Hepatocyte (in vitro differentiated cells): ENCODE measurements at regions not wholly inside any gene's neighbourhood (a gene's known extent, or its start where the extent isn't known, plus 50 kb on each side); places are given as distances from the start of the nearest gene placed in this dataset.

Experiments
- EZH2 ChIP-seq: fragments of 200-600 bp; sonication (generic); IDR thresholded peaks from 2 replicates; pipeline ENCODE4 v1.6.1; 2016; ENCODE audit warnings: antibody characterized with exemption, mild to moderate bottlenecking, borderline replicate concordance
- TF ChIP-seq, protein P1 (sequence below): fragments of 200-600 bp; sonication (generic); IDR thresholded peaks from 2 replicates; pipeline ENCODE4 v1.5.1; 2016; ENCODE audit warnings: antibody characterized with exemption, mild to moderate bottlenecking; ENCODE audit not compliant: poor library complexity

DNA sequence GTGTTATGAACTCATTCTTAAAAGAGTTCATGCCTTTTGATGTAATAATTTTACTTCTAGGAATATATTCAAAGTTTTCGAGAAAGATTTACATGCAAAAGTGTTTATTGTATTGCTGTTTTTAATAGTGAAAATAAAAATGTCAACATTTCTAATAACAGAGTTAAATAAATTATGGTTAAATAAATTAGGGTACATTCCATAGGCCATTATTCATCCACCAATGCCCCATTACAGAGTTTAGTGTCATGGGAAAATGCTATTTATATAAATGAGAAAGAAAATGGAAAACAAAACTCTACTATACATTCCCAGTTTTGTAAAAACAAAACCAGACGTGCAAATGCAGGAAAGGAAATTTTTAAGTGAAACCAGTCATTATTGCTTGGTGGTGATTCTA lies 538.1 kb upstream of the TBL1XR1 start:
- TF ChIP-seq, protein P1, sequence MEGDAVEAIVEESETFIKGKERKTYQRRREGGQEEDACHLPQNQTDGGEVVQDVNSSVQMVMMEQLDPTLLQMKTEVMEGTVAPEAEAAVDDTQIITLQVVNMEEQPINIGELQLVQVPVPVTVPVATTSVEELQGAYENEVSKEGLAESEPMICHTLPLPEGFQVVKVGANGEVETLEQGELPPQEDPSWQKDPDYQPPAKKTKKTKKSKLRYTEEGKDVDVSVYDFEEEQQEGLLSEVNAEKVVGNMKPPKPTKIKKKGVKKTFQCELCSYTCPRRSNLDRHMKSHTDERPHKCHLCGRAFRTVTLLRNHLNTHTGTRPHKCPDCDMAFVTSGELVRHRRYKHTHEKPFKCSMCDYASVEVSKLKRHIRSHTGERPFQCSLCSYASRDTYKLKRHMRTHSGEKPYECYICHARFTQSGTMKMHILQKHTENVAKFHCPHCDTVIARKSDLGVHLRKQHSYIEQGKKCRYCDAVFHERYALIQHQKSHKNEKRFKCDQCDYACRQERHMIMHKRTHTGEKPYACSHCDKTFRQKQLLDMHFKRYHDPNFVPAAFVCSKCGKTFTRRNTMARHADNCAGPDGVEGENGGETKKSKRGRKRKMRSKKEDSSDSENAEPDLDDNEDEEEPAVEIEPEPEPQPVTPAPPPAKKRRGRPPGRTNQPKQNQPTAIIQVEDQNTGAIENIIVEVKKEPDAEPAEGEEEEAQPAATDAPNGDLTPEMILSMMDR, result no peak
- no peak for TF ChIP-seq EZH2
